ENCODE measurements at regions not wholly inside any gene's neighbourhood (a gene's known extent, or its start where the extent isn't known, plus 50 kb on each side); places are given as distances from the start of the nearest gene placed in this dataset.

- Histone ChIP-seq H3K27me3 (ENCODE audit: control insufficient read depth, insufficient read depth, low read length) (no peaks in the 10 kb centered on the region), H3K4me3 (ENCODE audit: low read length) (no peak overlapping the region), H3K36me3 (ENCODE audit: control insufficient read depth, insufficient read depth, low read length) (no peaks in the 10 kb centered on the region), H3K27ac (ENCODE audit: low read length) (peak overlapping the region; percentile 36), H3K4me1 (ENCODE audit: control insufficient read depth, insufficient read depth, low read length) (peaks cover 29% of the 10 kb centered on the region), H3K9me3 (replicated peaks; ENCODE audit: control insufficient read depth, low read depth, low read length) (peaks cover 6% of the 10 kb centered on the region)
- WGBS (ENCODE audit: insufficient coverage): 85% methylated on average over 16 of the region's 22 CpGs
- peak; percentile 63 for DNase-seq
Measured at GRCh38 chr10:31586723-31587638, 268.0 kb downstream of the ZEB1 start.

GRCh38 chr10:31584876-31585275 is 265.9 kb downstream of the ZEB1 start:
- no peak overlapping the region for H3K4me3 ChIP-seq (ENCODE audit: low read length)
- peaks cover 31% of the 10 kb centered on the region for H3K4me1 ChIP-seq (ENCODE audit: control insufficient read depth, insufficient read depth, low read length)
- DNase-seq: peak; percentile 95
- no peaks in the 10 kb centered on the region for H3K36me3 ChIP-seq (ENCODE audit: control insufficient read depth, insufficient read depth, low read length)
- peaks cover 6% of the 10 kb centered on the region for H3K9me3 ChIP-seq (replicated peaks; ENCODE audit: control insufficient read depth, low read depth, low read length)
- H3K27me3 ChIP-seq (ENCODE audit: control insufficient read depth, insufficient read depth, low read length): no peaks in the 10 kb centered on the region
- 38% methylated on average over 3 of the region's 6 CpGs for WGBS (ENCODE audit: insufficient coverage)
- H3K27ac ChIP-seq (ENCODE audit: low read length): peak overlapping the region; percentile 78

- H3K27me3 ChIP-seq (ENCODE audit: control insufficient read depth, insufficient read depth, low read length): no peaks in the 10 kb centered on the region
- no peaks in the 10 kb centered on the region for H3K36me3 ChIP-seq (ENCODE audit: control insufficient read depth, insufficient read depth, low read length)
- peak; percentile 37 for DNase-seq
- 80% methylated on average over 2 of the region's 12 CpGs for WGBS (ENCODE audit: insufficient coverage)
- peaks cover 31% of the 10 kb centered on the region for H3K4me1 ChIP-seq (ENCODE audit: control insufficient read depth, insufficient read depth, low read length)
- peaks cover 6% of the 10 kb centered on the region for H3K9me3 ChIP-seq (replicated peaks; ENCODE audit: control insufficient read depth, low read depth, low read length)
- no peak overlapping the region for H3K4me3 ChIP-seq (ENCODE audit: low read length)
- peak overlapping the region; percentile 78 for H3K27ac ChIP-seq (ENCODE audit: low read length)
Measured at GRCh38 chr10:31584098-31584631, 265.1 kb downstream of the ZEB1 start.

- H3K36me3 ChIP-seq (ENCODE audit: control insufficient read depth, insufficient read depth, low read length): no peaks in the 10 kb centered on the region
- peak; percentile 91 for DNase-seq
- WGBS (ENCODE audit: insufficient coverage): 20% methylated on average over 1 of the region's 6 CpGs
- peaks cover 33% of the 10 kb centered on the region for H3K4me1 ChIP-seq (ENCODE audit: control insufficient read depth, insufficient read depth, low read length)
- no peak overlapping the region for H3K4me3 ChIP-seq (ENCODE audit: low read length)
- no peaks in the 10 kb centered on the region for H3K27me3 ChIP-seq (ENCODE audit: control insufficient read depth, insufficient read depth, low read length)
- H3K9me3 ChIP-seq (replicated peaks; ENCODE audit: control insufficient read depth, low read depth, low read length): peaks cover 6% of the 10 kb centered on the region
- peak overlapping the region; percentile 78 for H3K27ac ChIP-seq (ENCODE audit: low read length)
Measured at GRCh38 chr10:31583293-31583692, 264.3 kb downstream of the ZEB1 start.

- Histone ChIP-seq H3K4me1 (ENCODE audit: control insufficient read depth, insufficient read depth, low read length) (peaks cover 34% of the 10 kb centered on the region), H3K27ac (ENCODE audit: low read length) (peak overlapping the region; percentile 78)
Measured at GRCh38 chr10:31582365-31583052, 263.5 kb downstream of the ZEB1 start.

GRCh38 chr10:31581741-31582323 is 262.8 kb downstream of the ZEB1 start:
- H3K27ac ChIP-seq (ENCODE audit: low read length): peak overlapping the region; percentile 55
- H3K36me3 ChIP-seq (ENCODE audit: control insufficient read depth, insufficient read depth, low read length): no peaks in the 10 kb centered on the region
- H3K4me1 ChIP-seq (ENCODE audit: control insufficient read depth, insufficient read depth, low read length): peaks cover 34% of the 10 kb centered on the region
- H3K4me3 ChIP-seq (ENCODE audit: low read length): no peak overlapping the region
- H3K27me3 ChIP-seq (ENCODE audit: control insufficient read depth, insufficient read depth, low read length): no peaks in the 10 kb centered on the region
- no peaks in the 10 kb centered on the region for H3K9me3 ChIP-seq (replicated peaks; ENCODE audit: control insufficient read depth, low read depth, low read length)
- peak; percentile 60 for DNase-seq
- 100% methylated on average over 3 of the region's 9 CpGs for WGBS (ENCODE audit: insufficient coverage)

More at GRCh38 chr10:31582365-31583052, 263.5 kb downstream of the ZEB1 start:
- WGBS (ENCODE audit: insufficient coverage): 77% methylated on average over 7 of the region's 8 CpGs
- no peaks in the 10 kb centered on the region for H3K36me3 ChIP-seq (ENCODE audit: control insufficient read depth, insufficient read depth, low read length)
- peaks cover 4% of the 10 kb centered on the region for H3K9me3 ChIP-seq (replicated peaks; ENCODE audit: control insufficient read depth, low read depth, low read length)
- no peak overlapping the region for H3K4me3 ChIP-seq (ENCODE audit: low read length)
- peak; percentile 86 for DNase-seq
- H3K27me3 ChIP-seq (ENCODE audit: control insufficient read depth, insufficient read depth, low read length): no peaks in the 10 kb centered on the region

- 96% methylated on average over 4 of the region's 5 CpGs for WGBS (ENCODE audit: insufficient coverage)
Measured at GRCh38 chr10:31580646-31581045, 261.6 kb downstream of the ZEB1 start.

More at GRCh38 chr10:31580646-31581045, 261.6 kb downstream of the ZEB1 start:
- DNase-seq: no peak
- H3K4me3 ChIP-seq (ENCODE audit: low read length): no peak overlapping the region
- H3K27ac ChIP-seq (ENCODE audit: low read length): no peak overlapping the region
- peaks cover 34% of the 10 kb centered on the region for H3K4me1 ChIP-seq (ENCODE audit: control insufficient read depth, insufficient read depth, low read length)
- H3K9me3 ChIP-seq (replicated peaks; ENCODE audit: control insufficient read depth, low read depth, low read length): no peaks in the 10 kb centered on the region
- no peaks in the 10 kb centered on the region for H3K27me3 ChIP-seq (ENCODE audit: control insufficient read depth, insufficient read depth, low read length)
- no peaks in the 10 kb centered on the region for H3K36me3 ChIP-seq (ENCODE audit: control insufficient read depth, insufficient read depth, low read length)
